SU-DHL-6 (cell line): ENCODE measurements at regions not wholly inside any gene's neighbourhood (a gene's known extent, or its start where the extent isn't known, plus 50 kb on each side); places are given as distances from the start of the nearest gene placed in this dataset.

Experiments used
- H2AFZ ChIP-seq: fragments of 200-600 bp; sonication (generic); 2 replicates; pipeline ENCODE4 v1.6.1; 2014; ENCODE audit warnings: low read depth, mild to moderate bottlenecking, moderate library complexity, mixed read lengths, antibody characterized with exemption, low read length; ENCODE audit not compliant: severe bottlenecking
- H3F3A ChIP-seq: fragments of 200-600 bp; shearing (Covaris generic); 2 replicates; pipeline ENCODE4 v1.6.0; 2016; ENCODE audit warnings: antibody characterized with exemption, mild to moderate bottlenecking; ENCODE audit not compliant: insufficient read depth
- H3K27ac ChIP-seq: fragments of 200-600 bp; sonication (generic); 2 replicates; pipeline ENCODE4 v1.5.1; 2016; ENCODE audit warnings: low read depth, mild to moderate bottlenecking, low read length, moderate library complexity, mixed read lengths
- H3K27me3 ChIP-seq: fragments of 200-600 bp; sonication (generic), shearing (Covaris generic); 2 replicates; pipeline ENCODE4 v1.6.0; 2014; ENCODE audit warnings: mild to moderate bottlenecking, low read length
- H3K36me3 ChIP-seq: fragments of 200-600 bp; sonication (generic); 2 replicates; pipeline ENCODE4 v1.6.1; 2014; ENCODE audit warnings: mild to moderate bottlenecking, low read length, mixed read lengths
- H3K4me2 ChIP-seq: fragments of 300-600, 200-600 bp; shearing (Covaris generic), sonication (generic); 2 replicates; pipeline ENCODE4 v1.6.0; 2014; ENCODE audit warnings: low read length, low read depth, mild to moderate bottlenecking; ENCODE audit not compliant: poor library complexity, severe bottlenecking
- H3K4me3 ChIP-seq: fragments of 200-600 bp; sonication (generic); 2 replicates; pipeline ENCODE4 v1.5.1; 2014; ENCODE audit warnings: antibody characterized with exemption, low read length, mild to moderate bottlenecking, mixed read lengths; ENCODE audit not compliant: insufficient read depth, poor library complexity, severe bottlenecking
- H3K79me2 ChIP-seq: fragments of 200-600 bp; sonication (generic); 2 replicates; pipeline ENCODE4 v1.6.1; 2014; ENCODE audit warnings: mild to moderate bottlenecking, low read length, moderate library complexity; ENCODE audit not compliant: insufficient read depth
- H3K9ac ChIP-seq: fragments of 200-600 bp; sonication (generic); 2 replicates; pipeline ENCODE4 v1.7.0; 2014; ENCODE audit warnings: mild to moderate bottlenecking, low read length
- H3K9me2 ChIP-seq: fragments of 200-600 bp; sonication (generic); replicated peaks from 2 replicates; pipeline ENCODE4 v1.6.1; 2014; ENCODE audit warnings: low read length; ENCODE audit not compliant: insufficient read depth
- H3K9me3 ChIP-seq: fragments of 200-600 bp; sonication (generic); 2 replicates; pipeline ENCODE4 v1.6.1; 2014; ENCODE audit warnings: low read length, mixed read lengths; ENCODE audit not compliant: insufficient read depth
- H4K20me1 ChIP-seq: fragments of 200-600 bp; sonication (generic); 2 replicates; pipeline ENCODE4 v1.6.1; 2014; ENCODE audit warnings: low read depth, mild to moderate bottlenecking, antibody characterized with exemption, low read length, moderate library complexity, mixed read lengths
- EZH2phosphoT487 ChIP-seq: fragments of 200-600 bp; sonication (generic), shearing (Covaris generic); conservative IDR thresholded peaks from 2 replicates; pipeline ENCODE4 v1.6.1; 2018; ENCODE audit warnings: mild to moderate bottlenecking, antibody characterized with exemption, low read length, moderate library complexity, mixed read lengths
- TF ChIP-seq, protein P1 (sequence below): fragments of 200-600 bp; sonication (generic); IDR thresholded peaks from one replicate; pipeline ENCODE4 v1.5.1; 2017; ENCODE audit warnings: antibody characterized with exemption, mild to moderate bottlenecking, low read length, moderate library complexity; ENCODE audit not compliant: insufficient read depth, poor library complexity, severe bottlenecking

- Histone ChIP-seq H3K9ac (no peak overlapping the region), H3K27ac (no peak overlapping the region), H3K4me3 (no peak overlapping the region), H4K20me1 (no peaks in the 10 kb centered on the region), H3K9me3 (no peaks in the 10 kb centered on the region), H3F3A (peaks cover 4% of the 10 kb centered on the region; the same call in 1 of the 2 replicates), H3K79me2 (no peaks in the 10 kb centered on the region), H2AFZ (no peak overlapping the region), H3K27me3 (no peaks in the 10 kb centered on the region), H3K9me2 (no peaks in the 10 kb centered on the region), H3K4me2 (no peak overlapping the region), H3K36me3 (no peaks in the 10 kb centered on the region)
- TF ChIP-seq EZH2phosphoT487: no peak
- TF ChIP-seq, protein P1, sequence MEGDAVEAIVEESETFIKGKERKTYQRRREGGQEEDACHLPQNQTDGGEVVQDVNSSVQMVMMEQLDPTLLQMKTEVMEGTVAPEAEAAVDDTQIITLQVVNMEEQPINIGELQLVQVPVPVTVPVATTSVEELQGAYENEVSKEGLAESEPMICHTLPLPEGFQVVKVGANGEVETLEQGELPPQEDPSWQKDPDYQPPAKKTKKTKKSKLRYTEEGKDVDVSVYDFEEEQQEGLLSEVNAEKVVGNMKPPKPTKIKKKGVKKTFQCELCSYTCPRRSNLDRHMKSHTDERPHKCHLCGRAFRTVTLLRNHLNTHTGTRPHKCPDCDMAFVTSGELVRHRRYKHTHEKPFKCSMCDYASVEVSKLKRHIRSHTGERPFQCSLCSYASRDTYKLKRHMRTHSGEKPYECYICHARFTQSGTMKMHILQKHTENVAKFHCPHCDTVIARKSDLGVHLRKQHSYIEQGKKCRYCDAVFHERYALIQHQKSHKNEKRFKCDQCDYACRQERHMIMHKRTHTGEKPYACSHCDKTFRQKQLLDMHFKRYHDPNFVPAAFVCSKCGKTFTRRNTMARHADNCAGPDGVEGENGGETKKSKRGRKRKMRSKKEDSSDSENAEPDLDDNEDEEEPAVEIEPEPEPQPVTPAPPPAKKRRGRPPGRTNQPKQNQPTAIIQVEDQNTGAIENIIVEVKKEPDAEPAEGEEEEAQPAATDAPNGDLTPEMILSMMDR: no peak
Observed at GRCh38 chr12:92438641-92439419, 264.0 kb upstream of the PLEKHG7 start.

GRCh38 chr12:92437452-92437851, 265.3 kb upstream of the PLEKHG7 start:
- Histone ChIP-seq H4K20me1 (no peaks in the 10 kb centered on the region), H3K9me3 (no peaks in the 10 kb centered on the region), H3K4me3 (no peak overlapping the region), H3K79me2 (no peaks in the 10 kb centered on the region), H3K4me2 (no peak overlapping the region), H3F3A (no peaks in the 10 kb centered on the region), H3K27me3 (no peaks in the 10 kb centered on the region), H3K27ac (no peak overlapping the region), H2AFZ (no peak overlapping the region), H3K36me3 (no peaks in the 10 kb centered on the region), H3K9ac (no peak overlapping the region), H3K9me2 (no peaks in the 10 kb centered on the region)
- TF ChIP-seq, protein P1: no peak
- TF ChIP-seq EZH2phosphoT487: no peak

DNA sequence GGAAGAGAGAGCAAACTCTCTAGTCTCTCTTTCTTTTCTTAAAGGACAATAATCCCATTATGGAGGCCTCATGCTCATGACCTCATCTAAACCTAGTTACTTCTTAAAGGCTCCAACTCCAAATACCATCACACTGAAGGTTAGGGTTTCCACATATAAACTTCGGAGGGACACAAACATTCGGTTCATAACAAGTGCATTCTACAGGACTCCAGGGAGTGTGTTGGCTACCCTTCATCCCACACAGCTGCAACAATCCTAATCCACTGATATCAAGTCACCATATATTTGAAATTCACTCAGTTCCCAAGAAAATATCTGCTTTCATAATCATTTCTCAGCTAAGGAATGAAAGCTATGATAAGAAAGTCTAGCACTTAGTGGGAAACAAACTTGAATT, 265.9 kb upstream of the PLEKHG7 start:
- H2AFZ ChIP-seq: no peak overlapping the region
- H3F3A ChIP-seq: no peaks in the 10 kb centered on the region
- H3K79me2 ChIP-seq: no peaks in the 10 kb centered on the region
- H3K27ac ChIP-seq: no peak overlapping the region
- TF ChIP-seq, protein P1: no peak
- TF ChIP-seq EZH2phosphoT487: no peak
- H3K9me3 ChIP-seq: no peaks in the 10 kb centered on the region
- H3K4me2 ChIP-seq: no peak overlapping the region
- no peaks in the 10 kb centered on the region for H4K20me1 ChIP-seq
- no peak overlapping the region for H3K9ac ChIP-seq
- H3K4me3 ChIP-seq: no peak overlapping the region
- H3K36me3 ChIP-seq: no peaks in the 10 kb centered on the region
- no peaks in the 10 kb centered on the region for H3K9me2 ChIP-seq
- H3K27me3 ChIP-seq: no peaks in the 10 kb centered on the region
